ENCODE measurements at regions not wholly inside any gene's neighbourhood (a gene's known extent, or its start where the extent isn't known, plus 50 kb on each side); places are given as distances from the start of the nearest gene placed in this dataset.

DNA sequence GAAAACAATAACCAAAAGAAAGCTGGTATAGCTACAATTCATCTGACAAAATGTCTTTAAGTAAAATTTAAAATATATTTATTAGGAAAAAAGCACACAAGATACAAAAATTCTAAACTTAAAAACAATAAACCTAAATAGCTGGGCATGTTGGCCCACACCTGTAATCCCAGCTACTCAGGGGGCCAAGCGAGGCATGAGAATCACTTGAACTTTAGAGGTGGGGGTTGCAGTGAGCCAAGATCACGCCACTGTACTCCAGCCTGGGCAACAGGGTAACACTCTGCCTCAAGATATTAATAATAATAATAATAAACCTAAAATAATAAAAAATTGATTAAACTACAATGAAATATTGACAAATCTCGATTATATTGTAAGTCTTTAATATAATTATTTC is 77.8 kb upstream of the PDK4 start:
- H4K20me1 ChIP-seq (ENCODE audit: control insufficient read depth, extremely low read depth, insufficient read depth, low read length): no peaks in the 10 kb centered on the region
- no peak overlapping the region for H3K4me2 ChIP-seq (ENCODE audit: extremely low read depth, insufficient read depth, low read length)
- no peak overlapping the region for H3K9ac ChIP-seq (ENCODE audit: insufficient read depth, low read length)
- DNase-seq (ENCODE audit: low read depth in 2 of 2): no peak
- no peak overlapping the region for H3K27ac ChIP-seq (ENCODE audit: insufficient read depth, low read length)
- no peak overlapping the region for H2AFZ ChIP-seq (ENCODE audit: low read length)
- H3K36me3 ChIP-seq (ENCODE audit: control insufficient read depth, insufficient read depth, low read length): no peaks in the 10 kb centered on the region
- H3K4me3 ChIP-seq (replicated peaks in 1 of 4; ENCODE audit: control extremely low read depth in 1 of 4, insufficient read depth in 1 of 4, low read depth in 3 of 4, low read length in 4 of 4): no peak overlapping the region
- H3K4me1 ChIP-seq (ENCODE audit: control insufficient read depth, extremely low read depth, insufficient read depth, low read length): no peaks in the 10 kb centered on the region
- no peaks in the 10 kb centered on the region for H3K9me3 ChIP-seq (ENCODE audit: control insufficient read depth, insufficient read depth, low read depth, low read length)
- no peaks in the 10 kb centered on the region for H3K79me2 ChIP-seq (ENCODE audit: control insufficient read depth, insufficient read depth, low read length)
- TF ChIP-seq, protein P1, sequence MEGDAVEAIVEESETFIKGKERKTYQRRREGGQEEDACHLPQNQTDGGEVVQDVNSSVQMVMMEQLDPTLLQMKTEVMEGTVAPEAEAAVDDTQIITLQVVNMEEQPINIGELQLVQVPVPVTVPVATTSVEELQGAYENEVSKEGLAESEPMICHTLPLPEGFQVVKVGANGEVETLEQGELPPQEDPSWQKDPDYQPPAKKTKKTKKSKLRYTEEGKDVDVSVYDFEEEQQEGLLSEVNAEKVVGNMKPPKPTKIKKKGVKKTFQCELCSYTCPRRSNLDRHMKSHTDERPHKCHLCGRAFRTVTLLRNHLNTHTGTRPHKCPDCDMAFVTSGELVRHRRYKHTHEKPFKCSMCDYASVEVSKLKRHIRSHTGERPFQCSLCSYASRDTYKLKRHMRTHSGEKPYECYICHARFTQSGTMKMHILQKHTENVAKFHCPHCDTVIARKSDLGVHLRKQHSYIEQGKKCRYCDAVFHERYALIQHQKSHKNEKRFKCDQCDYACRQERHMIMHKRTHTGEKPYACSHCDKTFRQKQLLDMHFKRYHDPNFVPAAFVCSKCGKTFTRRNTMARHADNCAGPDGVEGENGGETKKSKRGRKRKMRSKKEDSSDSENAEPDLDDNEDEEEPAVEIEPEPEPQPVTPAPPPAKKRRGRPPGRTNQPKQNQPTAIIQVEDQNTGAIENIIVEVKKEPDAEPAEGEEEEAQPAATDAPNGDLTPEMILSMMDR (conservative IDR thresholded peaks at IDR 0.05 in 1 of 2, IDR thresholded peaks at IDR 0.05 in 1 of 2; ENCODE audit: low read depth in 1 of 2, low read length in 2 of 2): no peak
- no peak for TF ChIP-seq EZH2 (IDR thresholded peaks at IDR 0.05; ENCODE audit: low read length, missing control alignments)
- H3K27me3 ChIP-seq (ENCODE audit: control insufficient read depth, insufficient read depth, low read length): no peaks in the 10 kb centered on the region

DNA sequence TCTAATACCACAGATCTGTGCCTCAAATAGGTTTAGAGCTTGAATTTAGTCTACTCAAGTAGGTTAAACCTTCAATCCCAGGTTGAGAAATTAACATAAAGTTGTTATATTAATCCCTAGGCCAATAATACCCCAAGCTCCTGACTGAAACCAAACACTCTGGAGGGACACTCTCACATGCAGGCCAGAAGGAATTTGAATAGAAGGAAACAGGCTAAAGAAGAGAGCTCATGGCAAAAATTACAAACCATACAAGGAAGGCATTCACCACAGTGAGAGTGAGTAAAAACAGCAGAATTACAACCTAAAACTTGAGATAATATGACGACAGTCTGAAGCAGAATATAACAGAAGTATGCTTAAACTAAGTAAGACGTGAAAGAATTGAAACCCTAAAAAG is 76.1 kb upstream of the PDK4 start:
- H3K27me3 ChIP-seq (ENCODE audit: control insufficient read depth, insufficient read depth, low read length): no peaks in the 10 kb centered on the region
- no peak for TF ChIP-seq EZH2 (IDR thresholded peaks at IDR 0.05; ENCODE audit: low read length, missing control alignments)
- TF ChIP-seq, protein P1 (conservative IDR thresholded peaks at IDR 0.05 in 1 of 2, IDR thresholded peaks at IDR 0.05 in 1 of 2; ENCODE audit: low read depth in 1 of 2, low read length in 2 of 2): no peak

DNA sequence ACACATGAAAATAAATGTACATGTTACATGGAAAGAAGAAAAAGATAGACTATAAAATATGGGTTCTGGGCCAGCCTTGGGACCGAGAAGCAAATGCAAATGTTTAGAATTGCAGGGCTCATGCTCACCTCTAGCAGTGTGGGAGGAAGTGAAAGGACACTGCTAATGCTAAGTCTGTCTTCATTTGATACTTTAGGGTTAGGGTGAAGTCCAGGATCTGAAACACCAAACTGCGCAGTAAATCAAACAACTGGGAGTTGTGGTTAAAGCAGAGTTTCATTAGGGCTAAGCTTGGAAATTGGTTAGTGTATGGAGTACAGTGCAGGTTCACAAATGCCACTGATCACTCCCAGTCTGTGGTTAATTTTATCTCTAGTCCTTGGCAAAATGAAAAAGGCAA is 73.2 kb upstream of the PDK4 start:
- H2AFZ ChIP-seq (ENCODE audit: low read length): no peak overlapping the region
- no peak overlapping the region for H3K27ac ChIP-seq (ENCODE audit: insufficient read depth, low read length)
- no peak overlapping the region for H3K4me3 ChIP-seq (replicated peaks in 1 of 4; ENCODE audit: control extremely low read depth in 1 of 4, insufficient read depth in 1 of 4, low read depth in 3 of 4, low read length in 4 of 4)
- TF ChIP-seq, protein P1 (conservative IDR thresholded peaks at IDR 0.05 in 1 of 2, IDR thresholded peaks at IDR 0.05 in 1 of 2; ENCODE audit: low read depth in 1 of 2, low read length in 2 of 2): no peak
- no peak for TF ChIP-seq EZH2 (IDR thresholded peaks at IDR 0.05; ENCODE audit: low read length, missing control alignments)
- no peaks in the 10 kb centered on the region for H3K36me3 ChIP-seq (ENCODE audit: control insufficient read depth, insufficient read depth, low read length)
- no peaks in the 10 kb centered on the region for H4K20me1 ChIP-seq (ENCODE audit: control insufficient read depth, extremely low read depth, insufficient read depth, low read length)
- DNase-seq (ENCODE audit: low read depth in 2 of 2): no peak
- no peaks in the 10 kb centered on the region for H3K9me3 ChIP-seq (ENCODE audit: control insufficient read depth, insufficient read depth, low read depth, low read length)
- H3K9ac ChIP-seq (ENCODE audit: insufficient read depth, low read length): no peak overlapping the region
- H3K79me2 ChIP-seq (ENCODE audit: control insufficient read depth, insufficient read depth, low read length): no peaks in the 10 kb centered on the region
- H3K4me1 ChIP-seq (ENCODE audit: control insufficient read depth, extremely low read depth, insufficient read depth, low read length): no peaks in the 10 kb centered on the region
- no peaks in the 10 kb centered on the region for H3K27me3 ChIP-seq (ENCODE audit: control insufficient read depth, insufficient read depth, low read length)
- no peak overlapping the region for H3K4me2 ChIP-seq (ENCODE audit: extremely low read depth, insufficient read depth, low read length)

More for the DNA sequence above, 76.1 kb upstream of the PDK4 start:
- no peak for DNase-seq (ENCODE audit: low read depth in 2 of 2)
- H3K9me3 ChIP-seq (ENCODE audit: control insufficient read depth, insufficient read depth, low read depth, low read length): no peaks in the 10 kb centered on the region
- no peaks in the 10 kb centered on the region for H3K36me3 ChIP-seq (ENCODE audit: control insufficient read depth, insufficient read depth, low read length)
- no peaks in the 10 kb centered on the region for H3K4me1 ChIP-seq (ENCODE audit: control insufficient read depth, extremely low read depth, insufficient read depth, low read length)
- H3K4me3 ChIP-seq (replicated peaks in 1 of 4; ENCODE audit: control extremely low read depth in 1 of 4, insufficient read depth in 1 of 4, low read depth in 3 of 4, low read length in 4 of 4): no peak overlapping the region
- H3K4me2 ChIP-seq (ENCODE audit: extremely low read depth, insufficient read depth, low read length): no peak overlapping the region
- H3K27ac ChIP-seq (ENCODE audit: insufficient read depth, low read length): no peak overlapping the region
- no peaks in the 10 kb centered on the region for H3K79me2 ChIP-seq (ENCODE audit: control insufficient read depth, insufficient read depth, low read length)
- H3K9ac ChIP-seq (ENCODE audit: insufficient read depth, low read length): no peak overlapping the region
- no peaks in the 10 kb centered on the region for H4K20me1 ChIP-seq (ENCODE audit: control insufficient read depth, extremely low read depth, insufficient read depth, low read length)
- H2AFZ ChIP-seq (ENCODE audit: low read length): no peak overlapping the region

Data from fibroblast of lung (primary cell).